ENCODE measurements at regions not wholly inside any gene's neighbourhood (a gene's known extent, or its start where the extent isn't known, plus 50 kb on each side); places are given as distances from the start of the nearest gene placed in this dataset.

DNA sequence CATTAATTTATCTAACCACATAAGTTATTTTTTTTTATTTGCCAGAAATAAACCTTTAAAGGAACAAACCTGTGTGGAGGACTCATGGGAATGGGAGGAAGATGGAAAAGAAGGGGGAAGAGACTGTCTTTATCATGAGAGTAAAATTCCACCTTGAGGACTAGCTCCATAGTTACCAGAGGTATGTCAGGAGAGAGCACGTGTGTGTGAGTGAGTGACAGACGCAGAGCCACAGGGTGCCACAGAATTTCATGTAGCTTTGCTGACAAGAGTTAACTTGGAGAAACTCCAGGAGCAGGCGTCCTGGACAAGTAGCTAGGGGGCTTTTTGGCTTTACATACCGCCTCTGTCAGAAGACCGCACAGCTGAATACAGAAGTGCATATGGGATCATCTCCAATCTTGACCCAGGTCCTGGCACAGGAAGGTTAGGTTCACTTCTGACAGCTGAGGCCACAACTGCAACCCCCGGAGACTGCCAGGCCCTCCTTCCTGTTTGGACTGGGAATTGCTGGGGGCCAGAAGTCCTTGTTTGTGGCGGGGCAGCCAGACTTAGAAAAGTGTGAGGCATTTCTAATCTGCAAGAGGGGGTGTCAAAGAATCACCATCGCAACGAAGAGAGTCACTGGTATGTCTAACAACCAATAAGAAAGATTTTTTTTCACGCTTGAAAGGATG is 197.8 kb upstream of the TPM1 start:
- H3K27ac Mint-ChIP-seq: no peak overlapping the region
- H3K9me3 Mint-ChIP-seq: no peaks in the 10 kb centered on the region
- ATAC-seq (ENCODE audit: low read depth): no peak
- ChIA-PET CTCF (no interaction called here), POLR2A (no interaction called here)
- no peaks in the 10 kb centered on the region for H3K4me1 Mint-ChIP-seq
- H3K36me3 Mint-ChIP-seq (ENCODE audit: low read depth): no peaks in the 10 kb centered on the region
- intact Hi-C loops (cut with micrococcal nuclease): no loop called here
- H3K4me3 Mint-ChIP-seq: no peak overlapping the region
- H3K27me3 Mint-ChIP-seq: peaks cover 6% of the 10 kb centered on the region
- TF ChIP-seq, protein P1, sequence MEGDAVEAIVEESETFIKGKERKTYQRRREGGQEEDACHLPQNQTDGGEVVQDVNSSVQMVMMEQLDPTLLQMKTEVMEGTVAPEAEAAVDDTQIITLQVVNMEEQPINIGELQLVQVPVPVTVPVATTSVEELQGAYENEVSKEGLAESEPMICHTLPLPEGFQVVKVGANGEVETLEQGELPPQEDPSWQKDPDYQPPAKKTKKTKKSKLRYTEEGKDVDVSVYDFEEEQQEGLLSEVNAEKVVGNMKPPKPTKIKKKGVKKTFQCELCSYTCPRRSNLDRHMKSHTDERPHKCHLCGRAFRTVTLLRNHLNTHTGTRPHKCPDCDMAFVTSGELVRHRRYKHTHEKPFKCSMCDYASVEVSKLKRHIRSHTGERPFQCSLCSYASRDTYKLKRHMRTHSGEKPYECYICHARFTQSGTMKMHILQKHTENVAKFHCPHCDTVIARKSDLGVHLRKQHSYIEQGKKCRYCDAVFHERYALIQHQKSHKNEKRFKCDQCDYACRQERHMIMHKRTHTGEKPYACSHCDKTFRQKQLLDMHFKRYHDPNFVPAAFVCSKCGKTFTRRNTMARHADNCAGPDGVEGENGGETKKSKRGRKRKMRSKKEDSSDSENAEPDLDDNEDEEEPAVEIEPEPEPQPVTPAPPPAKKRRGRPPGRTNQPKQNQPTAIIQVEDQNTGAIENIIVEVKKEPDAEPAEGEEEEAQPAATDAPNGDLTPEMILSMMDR (IDR thresholded peaks at IDR 0.05): no peak
- DNase-seq: no peak

DNA sequence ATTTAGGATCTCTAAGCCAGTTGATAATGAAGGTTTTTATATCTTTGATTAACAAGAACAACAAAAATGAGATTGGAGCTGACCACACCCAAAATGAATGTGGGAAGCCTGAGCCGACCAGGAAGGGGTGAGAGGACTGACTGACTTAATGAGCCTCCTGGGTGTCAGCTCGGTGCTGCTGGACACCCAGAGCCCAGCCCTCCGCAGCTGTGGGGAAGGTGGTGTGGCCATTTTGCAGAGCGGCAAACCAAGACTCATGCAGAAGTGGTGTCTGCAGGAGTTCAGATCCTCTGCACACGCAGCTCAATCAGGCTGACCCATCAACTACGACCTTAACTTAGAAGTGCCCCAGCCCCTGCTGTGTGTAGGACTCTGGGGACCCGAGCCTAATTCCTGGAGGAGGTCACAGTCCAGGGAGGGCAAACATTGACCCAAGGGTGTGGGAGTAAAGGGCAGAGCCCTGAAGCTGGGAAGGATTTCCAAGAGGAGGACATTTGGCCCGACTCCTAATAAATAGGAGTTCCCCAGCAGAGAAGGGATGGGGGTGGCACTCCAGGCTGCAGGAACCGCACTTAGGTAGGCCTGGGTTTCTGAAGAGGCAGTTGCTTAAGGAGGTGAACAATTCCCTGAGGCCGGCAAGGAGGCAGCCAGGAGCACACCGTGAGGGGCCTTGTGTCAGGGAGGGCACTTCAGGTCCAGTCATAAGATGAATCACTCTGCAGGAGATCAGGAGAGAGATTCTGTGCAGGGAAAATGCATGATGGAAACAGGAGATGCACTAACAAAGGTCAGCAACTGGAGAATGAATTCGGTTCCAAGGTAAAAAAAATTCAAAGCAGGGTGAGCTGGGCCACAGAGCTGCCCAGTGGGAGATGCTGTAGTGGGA is 197.1 kb upstream of the TPM1 start:
- Mint-ChIP-seq H3K4me3 (no peak overlapping the region), H3K36me3 (ENCODE audit: low read depth) (no peaks in the 10 kb centered on the region), H3K4me1 (no peaks in the 10 kb centered on the region), H3K27ac (no peak overlapping the region), H3K27me3 (peaks cover 6% of the 10 kb centered on the region), H3K9me3 (no peaks in the 10 kb centered on the region)
- CTCF ChIA-PET: no interaction called here
- DNase-seq: no peak
- POLR2A ChIA-PET: no interaction called here
- ATAC-seq (ENCODE audit: low read depth): no peak
- TF ChIP-seq, protein P1 (IDR thresholded peaks at IDR 0.05): no peak
- intact Hi-C loops (cut with micrococcal nuclease): no loop called here

DNA sequence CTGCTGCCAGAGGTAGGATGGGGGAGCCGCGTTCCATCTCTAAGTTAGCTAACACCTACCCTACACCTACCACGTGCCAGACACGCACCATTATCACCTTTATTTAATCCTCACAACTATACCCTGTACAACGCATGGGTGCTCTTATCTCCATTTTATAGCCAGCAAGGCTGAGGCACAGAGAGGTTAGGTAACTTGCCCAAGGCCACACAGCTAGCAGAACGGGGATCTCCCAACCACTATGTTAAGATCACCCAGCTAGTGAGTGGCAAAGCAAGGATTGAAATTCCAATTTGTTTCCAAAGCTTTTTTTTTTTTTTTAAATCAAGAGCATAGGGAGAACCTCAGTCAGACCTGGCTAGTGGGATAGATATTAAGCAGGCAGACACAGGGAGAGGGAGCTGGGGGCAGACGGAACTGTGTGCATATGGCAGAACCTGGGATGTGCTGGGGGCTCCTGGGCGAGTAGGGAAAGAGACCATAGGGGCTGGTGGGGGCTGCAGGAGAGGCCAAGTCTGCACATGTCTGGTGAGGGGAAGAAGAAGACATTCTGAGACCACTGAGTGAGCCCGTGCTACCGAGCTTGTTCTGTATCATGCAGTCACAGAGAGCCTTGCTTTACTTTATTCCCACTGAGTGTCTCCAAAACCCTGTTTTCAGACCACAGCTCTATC is 196.3 kb upstream of the TPM1 start:
- ChIA-PET POLR2A (no interaction called here), CTCF (no interaction called here)
- Mint-ChIP-seq H3K27ac (no peak overlapping the region), H3K9me3 (no peaks in the 10 kb centered on the region), H3K27me3 (peaks cover 6% of the 10 kb centered on the region), H3K36me3 (ENCODE audit: low read depth) (no peaks in the 10 kb centered on the region), H3K4me1 (no peaks in the 10 kb centered on the region), H3K4me3 (no peak overlapping the region)
- TF ChIP-seq, protein P1 (IDR thresholded peaks at IDR 0.05): no peak
- intact Hi-C loops (cut with micrococcal nuclease): no loop called here
- DNase-seq: no peak
- ATAC-seq (ENCODE audit: low read depth): no peak

DNA sequence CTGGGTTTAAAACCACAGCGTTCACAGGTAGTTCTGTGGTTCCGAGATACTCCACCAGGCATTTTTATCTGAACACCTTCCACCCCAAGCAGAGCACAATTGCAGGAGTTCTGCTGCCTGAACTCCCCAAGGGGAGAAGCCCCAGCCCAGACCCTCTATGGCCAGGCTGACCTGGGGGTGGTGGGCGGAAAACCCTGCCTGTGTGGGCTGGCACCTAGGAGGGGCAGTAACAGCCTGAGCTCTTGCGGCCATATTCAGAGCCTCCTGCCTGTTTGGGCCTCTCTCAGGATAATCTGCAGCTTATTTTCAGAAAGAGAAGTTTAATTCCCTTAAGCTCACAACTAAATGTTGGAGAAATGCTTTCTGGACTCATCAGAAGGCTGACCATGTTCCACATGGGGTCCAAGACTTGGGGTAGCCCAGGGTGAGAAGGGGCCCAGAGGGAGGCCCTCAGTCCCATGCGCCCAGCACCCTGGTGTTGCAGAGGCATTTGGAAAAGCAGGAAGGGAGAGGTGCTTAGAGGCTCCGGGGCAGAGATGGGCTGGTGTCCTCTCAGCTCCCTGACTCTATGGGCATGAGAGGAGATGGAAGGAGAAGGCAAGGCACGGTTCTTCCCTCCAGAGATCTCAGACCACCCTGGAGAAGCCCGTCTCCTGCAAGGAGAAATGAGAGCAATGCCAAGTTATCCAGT is 195.6 kb upstream of the TPM1 start:
- CTCF ChIA-PET: interaction anchor here (1.3 kb wide), 1 partner anchor 248 kb away, joined by 3 read pairs; no protein-coding TSS in a partner anchor

More for the DNA sequence above, 195.6 kb upstream of the TPM1 start:
- Mint-ChIP-seq H3K36me3 (ENCODE audit: low read depth) (no peaks in the 10 kb centered on the region), H3K27me3 (peaks cover 6% of the 10 kb centered on the region), H3K4me3 (no peak overlapping the region), H3K27ac (no peak overlapping the region), H3K9me3 (no peaks in the 10 kb centered on the region), H3K4me1 (no peaks in the 10 kb centered on the region)
- ATAC-seq (ENCODE audit: low read depth) (no peak), DNase-seq (no peak)
- POLR2A ChIA-PET: no interaction called here
- intact Hi-C loops (cut with micrococcal nuclease): no loop called here
- TF ChIP-seq, protein P1 (IDR thresholded peaks at IDR 0.05): no peak
